WTC11 (cell line): ENCODE measurements at regions not wholly inside any gene's neighbourhood (a gene's known extent, or its start where the extent isn't known, plus 50 kb on each side); places are given as distances from the start of the nearest gene placed in this dataset.

Experiments
- CREM ChIP-seq: sonication (generic); formaldehyde crosslinking; IDR thresholded peaks from 2 replicates; pipeline ENCODE4 v1.8.1; 2022; ENCODE audit warnings: mild to moderate bottlenecking, missing genetic modification reagents, moderate library complexity
- ETV6 ChIP-seq: sonication (generic); formaldehyde crosslinking; IDR thresholded peaks from 2 replicates; pipeline ENCODE4 v1.8.1; 2022; ENCODE audit warnings: mild to moderate bottlenecking, missing genetic modification reagents
- GABPB1 ChIP-seq: sonication (generic); formaldehyde crosslinking; IDR thresholded peaks from 2 replicates; pipeline ENCODE4 v1.8.1; 2023; ENCODE audit warnings: mild to moderate bottlenecking, missing genetic modification reagents
- MXD4 ChIP-seq: fragments of 250-450 bp; sonication (Bioruptor Pico); IDR thresholded peaks from 2 replicates; pipeline ENCODE4 v1.8.0; 2021; ENCODE audit warnings: mild to moderate bottlenecking, moderate library complexity, borderline replicate concordance
- NFE2L1 ChIP-seq: sonication (generic); formaldehyde crosslinking; IDR thresholded peaks from 2 replicates; pipeline ENCODE4 v1.8.1; 2023; ENCODE audit warnings: missing genetic modification reagents
- TCF7 ChIP-seq: sonication (generic); formaldehyde crosslinking; IDR thresholded peaks from 2 replicates; pipeline ENCODE4 v1.8.0; 2022; ENCODE audit warnings: mild to moderate bottlenecking, low read depth, missing genetic modification reagents, moderate library complexity
- ZNF232 ChIP-seq: sonication (generic); formaldehyde crosslinking; IDR thresholded peaks from 2 replicates; pipeline ENCODE4 v1.8.0; 2022; ENCODE audit warnings: mild to moderate bottlenecking, missing genetic modification reagents
- TF ChIP-seq, protein P1 (sequence below): sonication (generic); formaldehyde crosslinking; IDR thresholded peaks from 2 replicates; pipeline ENCODE4 v1.8.0; 2022; ENCODE audit warnings: mild to moderate bottlenecking, missing genetic modification reagents
- TF ChIP-seq, protein P2 (sequence below): sonication (generic); formaldehyde crosslinking; conservative IDR thresholded peaks from 2 replicates; pipeline ENCODE4 v1.8.1; 2022; ENCODE audit warnings: mild to moderate bottlenecking, missing genetic modification reagents
- TF ChIP-seq, protein P3 (sequence below): fragments of 200-600 bp; IDR thresholded peaks from 2 replicates; pipeline ENCODE4 v1.8.0; 2022; ENCODE audit warnings: antibody characterized with exemption
- TF ChIP-seq, protein P4 (sequence below): sonication (generic); formaldehyde crosslinking; IDR thresholded peaks from 2 replicates; pipeline ENCODE4 v1.8.1; 2023; ENCODE audit warnings: mild to moderate bottlenecking, moderate library complexity, missing genetic modification reagents
- TF ChIP-seq, protein P5 (sequence below): sonication (generic); formaldehyde crosslinking; IDR thresholded peaks from 2 replicates; pipeline ENCODE4 v1.8.0; 2022; ENCODE audit warnings: missing genetic modification reagents
- TF ChIP-seq, protein P6 (sequence below): sonication (generic); formaldehyde crosslinking; IDR thresholded peaks from 2 replicates; pipeline ENCODE4 v1.8.1; 2023; ENCODE audit warnings: mild to moderate bottlenecking, missing genetic modification reagents, moderate library complexity
- TF ChIP-seq, protein P7 (sequence below): sonication (generic); formaldehyde crosslinking; IDR thresholded peaks from 2 replicates; pipeline ENCODE4 v1.8.0; 2022; ENCODE audit warnings: mild to moderate bottlenecking, missing genetic modification reagents

DNA sequence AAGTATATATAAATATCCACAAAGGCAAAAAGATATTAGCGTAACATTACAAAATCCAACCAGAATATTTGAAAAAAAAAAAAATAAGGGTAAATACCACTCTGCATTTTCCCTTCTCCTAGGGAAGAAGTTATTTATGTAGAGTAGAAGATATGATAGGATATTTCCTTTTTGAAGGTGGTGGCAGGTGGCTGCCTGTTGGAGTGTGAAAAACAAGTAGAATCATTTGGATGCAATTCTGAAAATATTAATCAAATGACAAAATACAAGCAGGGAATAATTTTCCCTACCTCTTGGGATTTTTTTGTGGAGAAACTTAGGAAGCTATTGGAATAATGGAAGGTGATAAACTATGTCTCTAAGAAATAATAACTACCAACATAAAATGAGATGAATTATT, 62.5 kb upstream of the OGFRL1 start:
- TF ChIP-seq, protein P1, sequence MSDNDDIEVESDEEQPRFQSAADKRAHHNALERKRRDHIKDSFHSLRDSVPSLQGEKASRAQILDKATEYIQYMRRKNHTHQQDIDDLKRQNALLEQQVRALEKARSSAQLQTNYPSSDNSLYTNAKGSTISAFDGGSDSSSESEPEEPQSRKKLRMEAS (CRISPR knock-in tag): no peak
- TF ChIP-seq, protein P2, sequence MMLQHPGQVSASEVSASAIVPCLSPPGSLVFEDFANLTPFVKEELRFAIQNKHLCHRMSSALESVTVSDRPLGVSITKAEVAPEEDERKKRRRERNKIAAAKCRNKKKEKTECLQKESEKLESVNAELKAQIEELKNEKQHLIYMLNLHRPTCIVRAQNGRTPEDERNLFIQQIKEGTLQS: no peak
- TF ChIP-seq, protein P3, sequence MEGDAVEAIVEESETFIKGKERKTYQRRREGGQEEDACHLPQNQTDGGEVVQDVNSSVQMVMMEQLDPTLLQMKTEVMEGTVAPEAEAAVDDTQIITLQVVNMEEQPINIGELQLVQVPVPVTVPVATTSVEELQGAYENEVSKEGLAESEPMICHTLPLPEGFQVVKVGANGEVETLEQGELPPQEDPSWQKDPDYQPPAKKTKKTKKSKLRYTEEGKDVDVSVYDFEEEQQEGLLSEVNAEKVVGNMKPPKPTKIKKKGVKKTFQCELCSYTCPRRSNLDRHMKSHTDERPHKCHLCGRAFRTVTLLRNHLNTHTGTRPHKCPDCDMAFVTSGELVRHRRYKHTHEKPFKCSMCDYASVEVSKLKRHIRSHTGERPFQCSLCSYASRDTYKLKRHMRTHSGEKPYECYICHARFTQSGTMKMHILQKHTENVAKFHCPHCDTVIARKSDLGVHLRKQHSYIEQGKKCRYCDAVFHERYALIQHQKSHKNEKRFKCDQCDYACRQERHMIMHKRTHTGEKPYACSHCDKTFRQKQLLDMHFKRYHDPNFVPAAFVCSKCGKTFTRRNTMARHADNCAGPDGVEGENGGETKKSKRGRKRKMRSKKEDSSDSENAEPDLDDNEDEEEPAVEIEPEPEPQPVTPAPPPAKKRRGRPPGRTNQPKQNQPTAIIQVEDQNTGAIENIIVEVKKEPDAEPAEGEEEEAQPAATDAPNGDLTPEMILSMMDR: no peak
- TF ChIP-seq ZNF232 (no peak), NFE2L1 (CRISPR knock-in tag) (no peak), TCF7 (CRISPR knock-in tag) (no peak), ETV6 (CRISPR knock-in tag) (no peak), MXD4 (no peak), CREM (no peak), GABPB1 (CRISPR knock-in tag) (no peak)
- TF ChIP-seq, protein P4, sequence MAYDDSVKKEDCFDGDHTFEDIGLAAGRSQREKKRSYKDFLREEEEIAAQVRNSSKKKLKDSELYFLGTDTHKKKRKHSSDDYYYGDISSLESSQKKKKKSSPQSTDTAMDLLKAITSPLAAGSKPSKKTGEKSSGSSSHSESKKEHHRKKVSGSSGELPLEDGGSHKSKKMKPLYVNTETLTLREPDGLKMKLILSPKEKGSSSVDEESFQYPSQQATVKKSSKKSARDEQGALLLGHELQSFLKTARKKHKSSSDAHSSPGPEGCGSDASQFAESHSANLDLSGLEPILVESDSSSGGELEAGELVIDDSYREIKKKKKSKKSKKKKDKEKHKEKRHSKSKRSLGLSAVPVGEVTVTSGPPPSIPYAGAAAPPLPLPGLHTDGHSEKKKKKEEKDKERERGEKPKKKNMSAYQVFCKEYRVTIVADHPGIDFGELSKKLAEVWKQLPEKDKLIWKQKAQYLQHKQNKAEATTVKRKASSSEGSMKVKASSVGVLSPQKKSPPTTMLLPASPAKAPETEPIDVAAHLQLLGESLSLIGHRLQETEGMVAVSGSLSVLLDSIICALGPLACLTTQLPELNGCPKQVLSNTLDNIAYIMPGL (CRISPR knock-in tag): no peak
- TF ChIP-seq, protein P5, sequence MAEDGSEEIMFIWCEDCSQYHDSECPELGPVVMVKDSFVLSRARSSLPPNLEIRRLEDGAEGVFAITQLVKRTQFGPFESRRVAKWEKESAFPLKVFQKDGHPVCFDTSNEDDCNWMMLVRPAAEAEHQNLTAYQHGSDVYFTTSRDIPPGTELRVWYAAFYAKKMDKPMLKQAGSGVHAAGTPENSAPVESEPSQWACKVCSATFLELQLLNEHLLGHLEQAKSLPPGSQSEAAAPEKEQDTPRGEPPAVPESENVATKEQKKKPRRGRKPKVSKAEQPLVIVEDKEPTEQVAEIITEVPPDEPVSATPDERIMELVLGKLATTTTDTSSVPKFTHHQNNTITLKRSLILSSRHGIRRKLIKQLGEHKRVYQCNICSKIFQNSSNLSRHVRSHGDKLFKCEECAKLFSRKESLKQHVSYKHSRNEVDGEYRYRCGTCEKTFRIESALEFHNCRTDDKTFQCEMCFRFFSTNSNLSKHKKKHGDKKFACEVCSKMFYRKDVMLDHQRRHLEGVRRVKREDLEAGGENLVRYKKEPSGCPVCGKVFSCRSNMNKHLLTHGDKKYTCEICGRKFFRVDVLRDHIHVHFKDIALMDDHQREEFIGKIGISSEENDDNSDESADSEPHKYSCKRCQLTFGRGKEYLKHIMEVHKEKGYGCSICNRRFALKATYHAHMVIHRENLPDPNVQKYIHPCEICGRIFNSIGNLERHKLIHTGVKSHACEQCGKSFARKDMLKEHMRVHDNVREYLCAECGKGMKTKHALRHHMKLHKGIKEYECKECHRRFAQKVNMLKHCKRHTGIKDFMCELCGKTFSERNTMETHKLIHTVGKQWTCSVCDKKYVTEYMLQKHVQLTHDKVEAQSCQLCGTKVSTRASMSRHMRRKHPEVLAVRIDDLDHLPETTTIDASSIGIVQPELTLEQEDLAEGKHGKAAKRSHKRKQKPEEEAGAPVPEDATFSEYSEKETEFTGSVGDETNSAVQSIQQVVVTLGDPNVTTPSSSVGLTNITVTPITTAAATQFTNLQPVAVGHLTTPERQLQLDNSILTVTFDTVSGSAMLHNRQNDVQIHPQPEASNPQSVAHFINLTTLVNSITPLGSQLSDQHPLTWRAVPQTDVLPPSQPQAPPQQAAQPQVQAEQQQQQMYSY (CRISPR knock-in tag): no peak
- TF ChIP-seq, protein P6, sequence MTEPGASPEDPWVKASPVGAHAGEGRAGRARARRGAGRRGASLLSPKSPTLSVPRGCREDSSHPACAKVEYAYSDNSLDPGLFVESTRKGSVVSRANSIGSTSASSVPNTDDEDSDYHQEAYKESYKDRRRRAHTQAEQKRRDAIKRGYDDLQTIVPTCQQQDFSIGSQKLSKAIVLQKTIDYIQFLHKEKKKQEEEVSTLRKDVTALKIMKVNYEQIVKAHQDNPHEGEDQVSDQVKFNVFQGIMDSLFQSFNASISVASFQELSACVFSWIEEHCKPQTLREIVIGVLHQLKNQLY: no peak
- TF ChIP-seq, protein P7, sequence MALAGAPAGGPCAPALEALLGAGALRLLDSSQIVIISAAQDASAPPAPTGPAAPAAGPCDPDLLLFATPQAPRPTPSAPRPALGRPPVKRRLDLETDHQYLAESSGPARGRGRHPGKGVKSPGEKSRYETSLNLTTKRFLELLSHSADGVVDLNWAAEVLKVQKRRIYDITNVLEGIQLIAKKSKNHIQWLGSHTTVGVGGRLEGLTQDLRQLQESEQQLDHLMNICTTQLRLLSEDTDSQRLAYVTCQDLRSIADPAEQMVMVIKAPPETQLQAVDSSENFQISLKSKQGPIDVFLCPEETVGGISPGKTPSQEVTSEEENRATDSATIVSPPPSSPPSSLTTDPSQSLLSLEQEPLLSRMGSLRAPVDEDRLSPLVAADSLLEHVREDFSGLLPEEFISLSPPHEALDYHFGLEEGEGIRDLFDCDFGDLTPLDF: no peak
